GM21423 (cell line): ENCODE measurements at regions not wholly inside any gene's neighbourhood (a gene's known extent, or its start where the extent isn't known, plus 50 kb on each side); places are given as distances from the start of the nearest gene placed in this dataset.

ENCODE experiments used
- ATAC-seq: cut with Tn5 transposase; IDR thresholded peaks from one replicate; pipeline ENCODE4 v1.9.1; 2021; ENCODE audit warnings: mild to moderate bottlenecking, moderate library complexity; ENCODE audit not compliant: unreplicated experiment

GRCh38 chr2:42942214-42942989 lies 150.0 kb upstream of the HAAO start:
- ATAC-seq: no peak

- ATAC-seq: no peak
These were observed 149.3 kb upstream of the HAAO start for GRCh38 chr2:42941633-42942176.

- ATAC-seq: no peak
These were observed 147.2 kb upstream of the HAAO start for GRCh38 chr2:42939411-42940206.

GRCh38 chr2:42938671-42939370 lies 146.4 kb upstream of the HAAO start:
- no peak for ATAC-seq

GRCh38 chr2:42937171-42937875 lies 144.9 kb upstream of the HAAO start:
- ATAC-seq: no peak

GRCh38 chr2:42935692-42936671 lies 143.6 kb upstream of the HAAO start:
- ATAC-seq: no peak

GRCh38 chr2:42934580-42935186 lies 142.3 kb upstream of the HAAO start:
- no peak for ATAC-seq

- no peak for ATAC-seq
These were observed 141.5 kb upstream of the HAAO start for GRCh38 chr2:42933824-42934254.

GRCh38 chr2:42932271-42933151 lies 140.1 kb upstream of the HAAO start:
- ATAC-seq: no peak

- no peak for ATAC-seq
These were observed 139.4 kb upstream of the HAAO start for GRCh38 chr2:42931818-42932195.

- no peak for ATAC-seq
These were observed 138.9 kb upstream of the HAAO start for GRCh38 chr2:42931146-42931817.

GRCh38 chr2:42930025-42930581 lies 137.7 kb upstream of the HAAO start:
- no peak for ATAC-seq

GRCh38 chr2:42929546-42930024 lies 137.2 kb upstream of the HAAO start:
- no peak for ATAC-seq

- ATAC-seq: no peak
These were observed 136.5 kb upstream of the HAAO start for GRCh38 chr2:42928692-42929545.

- no peak for ATAC-seq
These were observed 135.8 kb upstream of the HAAO start for GRCh38 chr2:42928161-42928691.
